Vagina (tissue), 2 donors: ENCODE measurements at regions not wholly inside any gene's neighbourhood (a gene's known extent, or its start where the extent isn't known, plus 50 kb on each side); places are given as distances from the start of the nearest gene placed in this dataset.

ENCODE experiments used
- POLR2A ChIP-seq, 2 donors: fragments of 450-650 bp; IDR thresholded peaks; one replicate each; pipeline ENCODE4 v1.6.1; 2017; ENCODE audit warnings: antibody characterized with exemption in 2 of 2, mild to moderate bottlenecking in 2 of 2, moderate library complexity in 2 of 2
- POLR2AphosphoS5 ChIP-seq, 2 donors: sonication (generic); formaldehyde crosslinking; IDR thresholded peaks; one replicate each; pipeline ENCODE4 v1.9.0; 2017; ENCODE audit warnings: antibody characterized with exemption in 2 of 2, mild to moderate bottlenecking in 2 of 2, low read depth in 1 of 2; ENCODE audit not compliant: insufficient read depth in 1 of 2
- TF ChIP-seq, protein P1 (sequence below), 3 experiments: fragments of 450-650 bp in 2 of 3; fragments of 200-600 bp in 1 of 3; sonication (generic) in 1 of 3; IDR thresholded peaks; one replicate each; pipeline ENCODE4 v1.5.1; 2017 to 2019; ENCODE audit warnings: antibody characterized with exemption in 3 of 3, mild to moderate bottlenecking in 2 of 3, moderate library complexity in 2 of 3

- TF ChIP-seq, protein P1, sequence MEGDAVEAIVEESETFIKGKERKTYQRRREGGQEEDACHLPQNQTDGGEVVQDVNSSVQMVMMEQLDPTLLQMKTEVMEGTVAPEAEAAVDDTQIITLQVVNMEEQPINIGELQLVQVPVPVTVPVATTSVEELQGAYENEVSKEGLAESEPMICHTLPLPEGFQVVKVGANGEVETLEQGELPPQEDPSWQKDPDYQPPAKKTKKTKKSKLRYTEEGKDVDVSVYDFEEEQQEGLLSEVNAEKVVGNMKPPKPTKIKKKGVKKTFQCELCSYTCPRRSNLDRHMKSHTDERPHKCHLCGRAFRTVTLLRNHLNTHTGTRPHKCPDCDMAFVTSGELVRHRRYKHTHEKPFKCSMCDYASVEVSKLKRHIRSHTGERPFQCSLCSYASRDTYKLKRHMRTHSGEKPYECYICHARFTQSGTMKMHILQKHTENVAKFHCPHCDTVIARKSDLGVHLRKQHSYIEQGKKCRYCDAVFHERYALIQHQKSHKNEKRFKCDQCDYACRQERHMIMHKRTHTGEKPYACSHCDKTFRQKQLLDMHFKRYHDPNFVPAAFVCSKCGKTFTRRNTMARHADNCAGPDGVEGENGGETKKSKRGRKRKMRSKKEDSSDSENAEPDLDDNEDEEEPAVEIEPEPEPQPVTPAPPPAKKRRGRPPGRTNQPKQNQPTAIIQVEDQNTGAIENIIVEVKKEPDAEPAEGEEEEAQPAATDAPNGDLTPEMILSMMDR (IDR thresholded peaks at IDR 0.05): no peak
- no peak for TF ChIP-seq POLR2AphosphoS5 (IDR thresholded peaks at IDR 0.05; ENCODE audit: insufficient read depth in 1 of 2, low read depth in 1 of 2)
- no peak for TF ChIP-seq POLR2A (IDR thresholded peaks at IDR 0.05)
These were observed 74.1 kb upstream of the ARHGAP20 start for GRCh38 chr11:110786226-110786902.
